Mesendoderm (in vitro differentiated cells): ENCODE measurements at regions not wholly inside any gene's neighbourhood (a gene's known extent, or its start where the extent isn't known, plus 50 kb on each side); places are given as distances from the start of the nearest gene placed in this dataset.

ENCODE experiments used
- DNase-seq: peaks from one replicate; pipeline ENCODE4 v3.0.0; 2013
- H2AK5ac ChIP-seq: 2 replicates; pipeline ENCODE4 v1.6.1; 2013; ENCODE audit warnings: low read length, inconsistent platforms
- H2BK120ac ChIP-seq: 2 replicates; pipeline ENCODE4 v1.6.1; 2013; ENCODE audit warnings: low read depth, mild to moderate bottlenecking, low read length, moderate library complexity, mixed read lengths
- H2BK15ac ChIP-seq: replicated peaks from 2 replicates; pipeline ENCODE4 v1.6.1; 2013; ENCODE audit warnings: low read depth, mild to moderate bottlenecking, moderate library complexity
- H2BK5ac ChIP-seq: 2 replicates; pipeline ENCODE4 v1.6.1; 2013; ENCODE audit warnings: low read length, inconsistent platforms
- H3K18ac ChIP-seq: 2 replicates; pipeline ENCODE4 v1.6.1; 2013; ENCODE audit warnings: mild to moderate bottlenecking, low read length, mixed read lengths
- H3K23ac ChIP-seq: one replicate; pipeline ENCODE4 v1.6.1; 2013; ENCODE audit warnings: low read length
- H3K27ac ChIP-seq: 2 replicates; pipeline ENCODE4 v1.5.1; 2013; ENCODE audit warnings: low read depth, mild to moderate bottlenecking, inconsistent platforms, low read length, moderate library complexity
- H3K27me3 ChIP-seq: 2 replicates; pipeline ENCODE4 v1.6.1; 2013; ENCODE audit warnings: low read length, control low read depth, mild to moderate bottlenecking, inconsistent platforms; ENCODE audit not compliant: insufficient read depth, poor library complexity
- H3K36me3 ChIP-seq: 2 replicates; pipeline ENCODE4 v1.6.1; 2013; ENCODE audit warnings: low read length, inconsistent platforms; ENCODE audit not compliant: control insufficient read depth, insufficient read depth
- H3K4ac ChIP-seq: one replicate; pipeline ENCODE4 v1.6.1; 2013; ENCODE audit warnings: low read depth, mild to moderate bottlenecking, low read length, moderate library complexity
- H3K4me1 ChIP-seq: 2 replicates; pipeline ENCODE4 v1.6.1; 2013; ENCODE audit warnings: low read depth, low read length, inconsistent platforms; ENCODE audit not compliant: control insufficient read depth
- H3K4me2 ChIP-seq: 2 replicates; pipeline ENCODE4 v1.6.1; 2013; ENCODE audit warnings: low read length
- H3K4me3 ChIP-seq: 2 replicates; pipeline ENCODE4 v1.5.1; 2013; ENCODE audit warnings: mild to moderate bottlenecking, low read length
- H3K56ac ChIP-seq: one replicate; pipeline ENCODE4 v1.6.1; 2013; ENCODE audit warnings: low read length
- H3K79me1 ChIP-seq: 2 replicates; pipeline ENCODE4 v1.6.1; 2013; ENCODE audit warnings: low read length, inconsistent platforms
- H3K79me2 ChIP-seq: 2 replicates; pipeline ENCODE4 v1.6.1; 2013; ENCODE audit warnings: mild to moderate bottlenecking, low read length; ENCODE audit not compliant: control insufficient read depth, insufficient read depth
- H3K9ac ChIP-seq: 2 replicates; pipeline ENCODE4 v1.6.1; 2013; ENCODE audit warnings: low read length, inconsistent platforms
- H4K5ac ChIP-seq: one replicate; pipeline ENCODE4 v1.6.1; 2013; ENCODE audit warnings: low read length
- H4K8ac ChIP-seq: one replicate; pipeline ENCODE4 v1.6.1; 2013; ENCODE audit warnings: low read depth, mild to moderate bottlenecking, control low read depth, low read length, moderate library complexity
- WGBS: extraction: QIAGEN DNeasy Blood & Tissue Kit; methylation state at CpG from one replicate; pipeline ENCODE4 v1.1.7; 2013; ENCODE audit warnings: low lambda C conversion rate, missing lambda C conversion rate; ENCODE audit not compliant: insufficient coverage; ENCODE audit errors: extremely low coverage; 5-methylcytosine and 5-hydroxymethylcytosine counted together

DNA sequence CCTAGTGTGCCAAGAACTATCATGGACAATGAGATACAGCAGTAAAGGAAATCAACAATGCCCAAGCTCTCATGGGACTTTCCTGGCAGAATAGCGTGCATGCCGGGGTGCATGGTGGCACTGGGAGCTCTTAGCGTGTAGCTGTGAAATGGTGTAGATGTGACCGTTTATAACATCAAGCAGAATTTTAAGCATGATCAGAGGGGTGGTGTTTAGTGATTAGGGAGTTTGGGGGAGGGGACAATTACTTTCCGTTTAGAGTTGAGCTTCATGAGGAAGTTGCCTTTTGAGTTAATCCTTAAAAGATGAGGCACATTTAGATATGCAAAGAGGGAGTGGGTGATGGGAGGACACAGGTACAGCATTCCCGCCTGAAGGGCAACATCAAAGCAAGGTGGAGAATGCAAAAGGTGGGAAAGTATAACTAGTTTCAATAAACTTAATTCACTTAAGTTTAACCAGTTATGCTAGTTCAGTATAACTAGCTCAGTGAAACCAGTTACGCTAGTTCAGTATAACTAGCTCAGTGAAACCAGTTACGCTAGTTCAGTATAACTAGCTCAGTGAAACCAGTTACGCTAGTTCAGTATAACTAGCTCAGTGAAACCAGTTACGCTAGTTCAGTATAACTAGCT is 661.6 kb downstream of the QKI start:
- Histone ChIP-seq H2BK120ac (no peak overlapping the region), H3K56ac (no peak overlapping the region), H3K27me3 (no peaks in the 10 kb centered on the region), H2BK5ac (no peak overlapping the region), H3K4me3 (no peak overlapping the region), H3K79me2 (no peaks in the 10 kb centered on the region), H3K36me3 (no peaks in the 10 kb centered on the region), H3K4me1 (peaks cover 4% of the 10 kb centered on the region), H3K18ac (no peak overlapping the region), H2BK15ac (no peak overlapping the region), H3K9ac (no peak overlapping the region), H3K27ac (no peak overlapping the region), H3K23ac (no peak overlapping the region), H4K5ac (no peak overlapping the region), H3K4me2 (no peak overlapping the region), H2AK5ac (no peak overlapping the region), H4K8ac (no peak overlapping the region), H3K4ac (no peak overlapping the region), H3K79me1 (no peaks in the 10 kb centered on the region)
- DNase-seq: peak; percentile 41
- WGBS: no CpG with 5 or more reads among the region's 10 CpGs

- H3K4me3 ChIP-seq: no peak overlapping the region
- H3K18ac ChIP-seq: no peak overlapping the region
- no peaks in the 10 kb centered on the region for H3K36me3 ChIP-seq
- H4K5ac ChIP-seq: no peak overlapping the region
- H3K79me1 ChIP-seq: no peaks in the 10 kb centered on the region
- H2BK15ac ChIP-seq: no peak overlapping the region
- H3K27ac ChIP-seq: no peak overlapping the region
- no peak overlapping the region for H3K9ac ChIP-seq
- H3K56ac ChIP-seq: no peak overlapping the region
- no peaks in the 10 kb centered on the region for H3K27me3 ChIP-seq
- no peak overlapping the region for H3K23ac ChIP-seq
- no peak overlapping the region for H4K8ac ChIP-seq
- no peak overlapping the region for H3K4ac ChIP-seq
- peaks cover 2% of the 10 kb centered on the region for H3K4me1 ChIP-seq
- no CpG with 5 or more reads among the region's 2 CpGs for WGBS
- no peak overlapping the region for H3K4me2 ChIP-seq
- H3K79me2 ChIP-seq: no peaks in the 10 kb centered on the region
- H2BK120ac ChIP-seq: no peak overlapping the region
- no peak overlapping the region for H2AK5ac ChIP-seq
- no peak overlapping the region for H2BK5ac ChIP-seq
- no peak for DNase-seq
These were observed 657.7 kb downstream of the QKI start for GRCh38 chr6:164072240-164072666.

- H3K9ac ChIP-seq: no peak overlapping the region
These were observed 655.0 kb downstream of the QKI start for GRCh38 chr6:164069350-164069990.

GRCh38 chr6:164068527-164068926 is 654.0 kb downstream of the QKI start:
- Histone ChIP-seq H3K79me2 (no peaks in the 10 kb centered on the region), H3K27me3 (no peaks in the 10 kb centered on the region), H3K36me3 (no peaks in the 10 kb centered on the region), H3K4me1 (no peaks in the 10 kb centered on the region), H3K9ac (no peak overlapping the region), H3K18ac (no peak overlapping the region), H3K4me2 (no peak overlapping the region), H2BK5ac (no peak overlapping the region), H2AK5ac (no peak overlapping the region), H3K4me3 (no peak overlapping the region), H3K27ac (no peak overlapping the region), H3K56ac (no peak overlapping the region), H3K23ac (no peak overlapping the region), H3K79me1 (no peaks in the 10 kb centered on the region), H4K8ac (no peak overlapping the region), H4K5ac (no peak overlapping the region), H2BK15ac (no peak overlapping the region), H3K4ac (no peak overlapping the region), H2BK120ac (no peak overlapping the region)
- no peak for DNase-seq
- WGBS: no CpG with 5 or more reads among the region's 4 CpGs

More at GRCh38 chr6:164069350-164069990, 655.0 kb downstream of the QKI start:
- Histone ChIP-seq H3K79me1 (no peaks in the 10 kb centered on the region), H3K18ac (no peak overlapping the region), H3K23ac (no peak overlapping the region), H3K4ac (peak overlapping the region; percentile 27), H4K5ac (no peak overlapping the region), H3K4me1 (no peaks in the 10 kb centered on the region), H2AK5ac (no peak overlapping the region), H3K36me3 (no peaks in the 10 kb centered on the region), H2BK15ac (no peak overlapping the region), H4K8ac (no peak overlapping the region), H3K27ac (no peak overlapping the region), H3K27me3 (no peaks in the 10 kb centered on the region), H2BK5ac (no peak overlapping the region), H2BK120ac (no peak overlapping the region), H3K79me2 (no peaks in the 10 kb centered on the region), H3K4me3 (no peak overlapping the region), H3K56ac (no peak overlapping the region), H3K4me2 (no peak overlapping the region)
- no CpG with 5 or more reads among the region's 11 CpGs for WGBS
- no peak for DNase-seq

DNA sequence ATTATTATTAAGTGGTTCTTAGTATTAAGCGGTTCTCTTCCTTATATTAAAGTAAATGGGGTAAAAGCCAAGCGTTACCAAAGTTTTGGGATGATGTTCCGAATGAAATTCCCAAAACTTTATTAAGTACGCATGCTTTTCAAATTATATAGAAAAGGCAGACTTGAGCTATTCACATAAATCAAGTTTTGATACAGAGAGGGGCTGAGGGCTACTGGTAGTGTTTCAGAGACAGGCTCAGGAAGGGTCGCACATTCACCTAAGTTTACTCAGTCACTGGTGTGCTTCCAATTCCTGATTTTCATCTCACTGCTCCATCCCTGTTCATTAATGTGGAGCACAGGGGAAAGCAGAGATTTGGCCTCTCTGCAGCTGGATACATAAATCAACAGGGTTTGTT is 652.2 kb downstream of the QKI start:
- Histone ChIP-seq H3K4me1 (no peaks in the 10 kb centered on the region), H3K18ac (peak overlapping the region; percentile 18), H3K27ac (no peak overlapping the region), H3K36me3 (no peaks in the 10 kb centered on the region), H2AK5ac (no peak overlapping the region), H2BK5ac (no peak overlapping the region), H4K5ac (no peak overlapping the region), H3K4me2 (no peak overlapping the region), H3K4ac (no peak overlapping the region), H3K56ac (no peak overlapping the region), H4K8ac (no peak overlapping the region), H2BK120ac (no peak overlapping the region), H3K9ac (no peak overlapping the region), H3K79me2 (no peaks in the 10 kb centered on the region), H3K27me3 (no peaks in the 10 kb centered on the region), H3K79me1 (no peaks in the 10 kb centered on the region), H3K4me3 (no peak overlapping the region), H2BK15ac (no peak overlapping the region), H3K23ac (no peak overlapping the region)
- WGBS: no CpG with 5 or more reads among the region's 5 CpGs
- no peak for DNase-seq

- Histone ChIP-seq H3K4me3 (no peak overlapping the region), H2BK5ac (no peak overlapping the region), H3K4me2 (no peak overlapping the region), H4K8ac (no peak overlapping the region), H2BK120ac (no peak overlapping the region), H3K36me3 (no peaks in the 10 kb centered on the region), H2AK5ac (no peak overlapping the region), H3K9ac (no peak overlapping the region), H2BK15ac (no peak overlapping the region), H4K5ac (no peak overlapping the region), H3K4ac (no peak overlapping the region), H3K79me1 (no peaks in the 10 kb centered on the region), H3K23ac (no peak overlapping the region), H3K79me2 (no peaks in the 10 kb centered on the region), H3K4me1 (no peaks in the 10 kb centered on the region), H3K27ac (no peak overlapping the region), H3K56ac (no peak overlapping the region), H3K18ac (no peak overlapping the region), H3K27me3 (no peaks in the 10 kb centered on the region)
- 100% methylated on average over 1 of the region's 6 CpGs for WGBS
- peak; percentile 29 for DNase-seq
These were observed 651.8 kb downstream of the QKI start for GRCh38 chr6:164066335-164066734.
